PC-3 (cell line): ENCODE measurements at regions not wholly inside any gene's neighbourhood (a gene's known extent, or its start where the extent isn't known, plus 50 kb on each side); places are given as distances from the start of the nearest gene placed in this dataset.

Source experiments
- ATAC-seq: fragments of 200-7000 bp; cut with Tn5 transposase; 2 replicates; pipeline ENCODE4 v1.9.1; 2020; ENCODE audit warnings: mild to moderate bottlenecking, moderate library complexity
- BruUV-seq: library from RNA; stranded (reverse); fragments of 400-500 nt; replicated peaks from 2 replicates; lab custom pipeline; 2021; lab: Mats Ljungman, UMichigan
- CTCF ChIA-PET: fragments of 300-600 bp; sonication (Branson Sonifier 250); formaldehyde crosslinking; loops from one replicate; lab custom pipeline; 2022; ENCODE audit warnings: antibody characterized with exemption; lab: Charles Lee
- POLR2A ChIA-PET: fragments of 300-600 bp; sonication (Branson Sonifier 250); formaldehyde crosslinking; loops from one replicate; lab custom pipeline; 2022; ENCODE audit warnings: antibody characterized with exemption; ENCODE audit not compliant: unreplicated experiment; lab: Charles Lee
- DNase-seq: peaks from one replicate; pipeline ENCODE4 v3.0.0-alpha.2; 2015
- H2AFZ ChIP-seq: fragments of 300-600 bp; sonication (generic); 2 replicates; pipeline ENCODE4 v1.6.0; 2016; ENCODE audit warnings: antibody characterized with exemption, low read length
- H3F3A ChIP-seq: fragments of 300-600 bp; sonication (generic); one replicate; pipeline ENCODE4 v1.6.0; 2017; ENCODE audit warnings: antibody characterized with exemption, low read length, control low read depth, mild to moderate bottlenecking; ENCODE audit not compliant: unreplicated experiment
- H3K27ac ChIP-seq: fragments of 300-600 bp; sonication (generic); 2 replicates; pipeline ENCODE4 v1.5.1; 2016; ENCODE audit warnings: mild to moderate bottlenecking, low read length
- H3K27me3 ChIP-seq: fragments of 300-600 bp; sonication (generic); 2 replicates; pipeline ENCODE4 v1.6.1; 2016; ENCODE audit warnings: low read length, mixed read lengths
- H3K36me3 ChIP-seq: fragments of 300-600 bp; sonication (generic); 2 replicates; pipeline ENCODE4 v1.6.1; 2016; ENCODE audit warnings: low read depth, mixed run types, low read length, mixed read lengths
- H3K4me1 ChIP-seq: fragments of 300-600 bp; sonication (generic); 2 replicates; pipeline ENCODE4 v1.5.1; 2016; ENCODE audit warnings: low read length; ENCODE audit not compliant: insufficient read depth
- H3K4me2 ChIP-seq: fragments of 300-600 bp; sonication (generic); 2 replicates; pipeline ENCODE4 v1.6.0; 2016; ENCODE audit warnings: low read length
- H3K4me3 ChIP-seq: fragments of 300-600 bp; sonication (generic); 2 replicates; pipeline ENCODE4 v1.5.1; 2016; ENCODE audit warnings: mild to moderate bottlenecking, low read length, mixed read lengths
- H3K79me2 ChIP-seq: fragments of 300-600 bp; sonication (generic); 2 replicates; pipeline ENCODE4 v1.6.1; 2017; ENCODE audit warnings: low read length, mixed read lengths
- H3K9ac ChIP-seq: fragments of 300-600 bp; sonication (generic); 2 replicates; pipeline ENCODE4 v1.6.0; 2016; ENCODE audit warnings: mild to moderate bottlenecking, low read length
- H3K9me2 ChIP-seq: fragments of 300-600 bp; sonication (generic); replicated peaks from 2 replicates; pipeline ENCODE4 v1.6.1; 2016; ENCODE audit warnings: mixed run types, low read length, mixed read lengths
- H3K9me3 ChIP-seq: fragments of 300-600 bp; sonication (generic); 2 replicates; pipeline ENCODE4 v1.6.1; 2016; ENCODE audit warnings: low read length, mixed read lengths
- H4K20me1 ChIP-seq: fragments of 300-600 bp; sonication (generic); 2 replicates; pipeline ENCODE4 v1.6.1; 2016; ENCODE audit warnings: low read length, mixed read lengths
- CTCF ChIP-seq: fragments of 300-600 bp; sonication (generic); conservative IDR thresholded peaks from 2 replicates; pipeline ENCODE4 v1.5.1; 2017; ENCODE audit warnings: antibody characterized with exemption, low read depth, mild to moderate bottlenecking, low read length
- EZH2 ChIP-seq: fragments of 300-600 bp; sonication (generic); IDR thresholded peaks from one replicate; pipeline ENCODE4 v1.6.1; 2017; ENCODE audit warnings: antibody characterized with exemption, mild to moderate bottlenecking, low read length; ENCODE audit not compliant: unreplicated experiment
- EZH2phosphoT487 ChIP-seq: fragments of 300-600 bp; sonication (generic); IDR thresholded peaks from 2 replicates; pipeline ENCODE4 v1.6.1; 2018; ENCODE audit warnings: mild to moderate bottlenecking, antibody characterized with exemption, low read length, borderline replicate concordance
- intact Hi-C: fragments of 100-400 bp; cut with micrococcal nuclease; formaldehyde crosslinking; loops from 2 replicates; pipeline ENCODE4 v1.9.0; 2023

- no peaks in the 10 kb centered on the region for H3F3A ChIP-seq
- H3K9me3 ChIP-seq = no peaks in the 10 kb centered on the region
- CTCF ChIA-PET = no interaction called here
- DNase-seq (no peak), ATAC-seq (no peak)
- H3K9me2 ChIP-seq = no peaks in the 10 kb centered on the region
- no peak overlapping the region for H3K4me3 ChIP-seq
- no peak overlapping the region for H3K27ac ChIP-seq
- H4K20me1 ChIP-seq = no peaks in the 10 kb centered on the region
- no peaks in the 10 kb centered on the region for H3K79me2 ChIP-seq
- intact Hi-C loops = no loop called here
- no TSS peak for BruUV-seq
- H2AFZ ChIP-seq = no peak overlapping the region
- H3K36me3 ChIP-seq = no peaks in the 10 kb centered on the region
- no peaks in the 10 kb centered on the region for H3K27me3 ChIP-seq
- peaks cover 4% of the 10 kb centered on the region; the same call in 1 of the 2 replicates for H3K4me1 ChIP-seq
- POLR2A ChIA-PET = no interaction called here
- TF ChIP-seq EZH2phosphoT487 = no peak
- TF ChIP-seq CTCF = peak; percentile 44; the same call in 1 of the 2 replicates
- TF ChIP-seq EZH2 = no peak
- H3K4me2 ChIP-seq = no peak overlapping the region
- no peak overlapping the region for H3K9ac ChIP-seq
Observed at GRCh38 chr5:92885950-92886349, 695.1 kb downstream of the NR2F1-AS1 start.

GRCh38 chr5:92884469-92884868, 696.5 kb downstream of the NR2F1-AS1 start:
- H4K20me1 ChIP-seq = no peaks in the 10 kb centered on the region
- no peaks in the 10 kb centered on the region for H3K9me3 ChIP-seq
- ATAC-seq (no peak), DNase-seq (no peak)
- H3K36me3 ChIP-seq = no peaks in the 10 kb centered on the region
- TF ChIP-seq CTCF (0 out of 2 replicates have a peak, but pooled peaks have one; percentile 9), EZH2 (no peak), EZH2phosphoT487 (no peak)
- no peak overlapping the region for H3K4me3 ChIP-seq
- BruUV-seq = no TSS peak
- intact Hi-C loops = no loop called here
- no peak overlapping the region for H2AFZ ChIP-seq
- no peak overlapping the region for H3K27ac ChIP-seq
- ChIA-PET POLR2A (no interaction called here), CTCF (no interaction called here)
- no peaks in the 10 kb centered on the region for H3K27me3 ChIP-seq
- H3K4me1 ChIP-seq = no peaks in the 10 kb centered on the region
- H3K79me2 ChIP-seq = no peaks in the 10 kb centered on the region
- no peak overlapping the region for H3K9ac ChIP-seq
- no peak overlapping the region for H3K4me2 ChIP-seq
- H3K9me2 ChIP-seq = no peaks in the 10 kb centered on the region
- H3F3A ChIP-seq = no peaks in the 10 kb centered on the region

- no peak overlapping the region for H3K27ac ChIP-seq
- H3K4me3 ChIP-seq = no peak overlapping the region
- intact Hi-C loops = no loop called here
- no peaks in the 10 kb centered on the region for H3K27me3 ChIP-seq
- no peaks in the 10 kb centered on the region for H3K79me2 ChIP-seq
- TF ChIP-seq EZH2 (no peak), EZH2phosphoT487 (no peak), CTCF (no peak)
- H2AFZ ChIP-seq = no peak overlapping the region
- peaks cover 3% of the 10 kb centered on the region; the same call in 1 of the 2 replicates for H3K36me3 ChIP-seq
- ChIA-PET POLR2A (no interaction called here), CTCF (no interaction called here)
- no peaks in the 10 kb centered on the region for H3K9me2 ChIP-seq
- no peaks in the 10 kb centered on the region for H3F3A ChIP-seq
- no peaks in the 10 kb centered on the region for H3K4me1 ChIP-seq
- H3K4me2 ChIP-seq = no peak overlapping the region
- DNase-seq (no peak), ATAC-seq (no peak)
- no peaks in the 10 kb centered on the region for H4K20me1 ChIP-seq
- no peak overlapping the region for H3K9ac ChIP-seq
- no TSS peak for BruUV-seq
- H3K9me3 ChIP-seq = no peaks in the 10 kb centered on the region
Observed at GRCh38 chr5:92879806-92880543, 701.0 kb downstream of the NR2F1-AS1 start.
